PC-3 (cell line): ENCODE measurements at regions not wholly inside any gene's neighbourhood (a gene's known extent, or its start where the extent isn't known, plus 50 kb on each side); places are given as distances from the start of the nearest gene placed in this dataset.

Experiments used
- ATAC-seq: fragments of 200-7000 bp; cut with Tn5 transposase; 2 replicates; pipeline ENCODE4 v1.9.1; 2020; ENCODE audit warnings: mild to moderate bottlenecking, moderate library complexity
- BruUV-seq: library from RNA; stranded (reverse); fragments of 400-500 nt; replicated peaks from 2 replicates; lab custom pipeline; 2021; lab: Mats Ljungman, UMichigan
- CTCF ChIA-PET: fragments of 300-600 bp; sonication (Branson Sonifier 250); formaldehyde crosslinking; loops from one replicate; lab custom pipeline; 2022; ENCODE audit warnings: antibody characterized with exemption; lab: Charles Lee
- POLR2A ChIA-PET: fragments of 300-600 bp; sonication (Branson Sonifier 250); formaldehyde crosslinking; loops from one replicate; lab custom pipeline; 2022; ENCODE audit warnings: antibody characterized with exemption; ENCODE audit not compliant: unreplicated experiment; lab: Charles Lee
- DNase-seq: peaks from one replicate; pipeline ENCODE4 v3.0.0-alpha.2; 2015
- H2AFZ ChIP-seq: fragments of 300-600 bp; sonication (generic); 2 replicates; pipeline ENCODE4 v1.6.0; 2016; ENCODE audit warnings: antibody characterized with exemption, low read length
- H3F3A ChIP-seq: fragments of 300-600 bp; sonication (generic); one replicate; pipeline ENCODE4 v1.6.0; 2017; ENCODE audit warnings: antibody characterized with exemption, low read length, control low read depth, mild to moderate bottlenecking; ENCODE audit not compliant: unreplicated experiment
- H3K27ac ChIP-seq: fragments of 300-600 bp; sonication (generic); 2 replicates; pipeline ENCODE4 v1.5.1; 2016; ENCODE audit warnings: mild to moderate bottlenecking, low read length
- H3K27me3 ChIP-seq: fragments of 300-600 bp; sonication (generic); 2 replicates; pipeline ENCODE4 v1.6.1; 2016; ENCODE audit warnings: low read length, mixed read lengths
- H3K36me3 ChIP-seq: fragments of 300-600 bp; sonication (generic); 2 replicates; pipeline ENCODE4 v1.6.1; 2016; ENCODE audit warnings: low read depth, mixed run types, low read length, mixed read lengths
- H3K4me1 ChIP-seq: fragments of 300-600 bp; sonication (generic); 2 replicates; pipeline ENCODE4 v1.5.1; 2016; ENCODE audit warnings: low read length; ENCODE audit not compliant: insufficient read depth
- H3K4me2 ChIP-seq: fragments of 300-600 bp; sonication (generic); 2 replicates; pipeline ENCODE4 v1.6.0; 2016; ENCODE audit warnings: low read length
- H3K4me3 ChIP-seq: fragments of 300-600 bp; sonication (generic); 2 replicates; pipeline ENCODE4 v1.5.1; 2016; ENCODE audit warnings: mild to moderate bottlenecking, low read length, mixed read lengths
- H3K79me2 ChIP-seq: fragments of 300-600 bp; sonication (generic); 2 replicates; pipeline ENCODE4 v1.6.1; 2017; ENCODE audit warnings: low read length, mixed read lengths
- H3K9ac ChIP-seq: fragments of 300-600 bp; sonication (generic); 2 replicates; pipeline ENCODE4 v1.6.0; 2016; ENCODE audit warnings: mild to moderate bottlenecking, low read length
- H3K9me2 ChIP-seq: fragments of 300-600 bp; sonication (generic); replicated peaks from 2 replicates; pipeline ENCODE4 v1.6.1; 2016; ENCODE audit warnings: mixed run types, low read length, mixed read lengths
- H3K9me3 ChIP-seq: fragments of 300-600 bp; sonication (generic); 2 replicates; pipeline ENCODE4 v1.6.1; 2016; ENCODE audit warnings: low read length, mixed read lengths
- H4K20me1 ChIP-seq: fragments of 300-600 bp; sonication (generic); 2 replicates; pipeline ENCODE4 v1.6.1; 2016; ENCODE audit warnings: low read length, mixed read lengths
- EZH2 ChIP-seq: fragments of 300-600 bp; sonication (generic); IDR thresholded peaks from one replicate; pipeline ENCODE4 v1.6.1; 2017; ENCODE audit warnings: antibody characterized with exemption, mild to moderate bottlenecking, low read length; ENCODE audit not compliant: unreplicated experiment
- EZH2phosphoT487 ChIP-seq: fragments of 300-600 bp; sonication (generic); IDR thresholded peaks from 2 replicates; pipeline ENCODE4 v1.6.1; 2018; ENCODE audit warnings: mild to moderate bottlenecking, antibody characterized with exemption, low read length, borderline replicate concordance
- intact Hi-C: fragments of 100-400 bp; cut with micrococcal nuclease; formaldehyde crosslinking; loops from 2 replicates; pipeline ENCODE4 v1.9.0; 2023
- TF ChIP-seq, protein P1 (sequence below): fragments of 300-600 bp; sonication (generic); conservative IDR thresholded peaks from 2 replicates; pipeline ENCODE4 v1.5.1; 2017; ENCODE audit warnings: antibody characterized with exemption, low read depth, mild to moderate bottlenecking, low read length

DNA sequence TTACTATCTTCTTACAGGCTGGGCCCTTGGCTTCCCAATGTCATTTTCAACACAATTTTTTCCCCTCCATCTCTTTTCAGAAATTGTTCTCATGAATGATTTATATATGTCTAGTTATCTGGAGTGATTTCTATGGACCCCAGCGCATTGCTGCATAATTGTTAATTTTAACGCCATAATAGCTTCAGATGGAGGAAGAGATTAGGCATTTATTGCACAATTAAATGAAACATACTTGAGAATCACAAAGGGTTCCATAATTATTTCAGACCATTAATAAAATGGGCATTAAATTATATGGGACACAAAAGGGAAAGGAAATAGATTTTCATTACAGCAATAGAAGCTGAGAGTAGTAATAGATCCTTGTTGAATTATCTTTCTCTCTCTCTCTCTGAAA, 70.3 kb upstream of the SOX14 start:
- ATAC-seq = no peak
- Histone ChIP-seq H2AFZ (no peak overlapping the region), H4K20me1 (no peaks in the 10 kb centered on the region), H3K36me3 (no peaks in the 10 kb centered on the region), H3K4me2 (no peak overlapping the region), H3K4me3 (no peak overlapping the region), H3K27me3 (no peaks in the 10 kb centered on the region), H3K4me1 (no peaks in the 10 kb centered on the region), H3K79me2 (no peaks in the 10 kb centered on the region), H3F3A (no peaks in the 10 kb centered on the region), H3K9me3 (no peaks in the 10 kb centered on the region), H3K9ac (no peak overlapping the region), H3K9me2 (no peaks in the 10 kb centered on the region), H3K27ac (no peak overlapping the region)
- POLR2A ChIA-PET = no interaction called here
- TF ChIP-seq EZH2 (no peak), EZH2phosphoT487 (no peak)
- TF ChIP-seq, protein P1, sequence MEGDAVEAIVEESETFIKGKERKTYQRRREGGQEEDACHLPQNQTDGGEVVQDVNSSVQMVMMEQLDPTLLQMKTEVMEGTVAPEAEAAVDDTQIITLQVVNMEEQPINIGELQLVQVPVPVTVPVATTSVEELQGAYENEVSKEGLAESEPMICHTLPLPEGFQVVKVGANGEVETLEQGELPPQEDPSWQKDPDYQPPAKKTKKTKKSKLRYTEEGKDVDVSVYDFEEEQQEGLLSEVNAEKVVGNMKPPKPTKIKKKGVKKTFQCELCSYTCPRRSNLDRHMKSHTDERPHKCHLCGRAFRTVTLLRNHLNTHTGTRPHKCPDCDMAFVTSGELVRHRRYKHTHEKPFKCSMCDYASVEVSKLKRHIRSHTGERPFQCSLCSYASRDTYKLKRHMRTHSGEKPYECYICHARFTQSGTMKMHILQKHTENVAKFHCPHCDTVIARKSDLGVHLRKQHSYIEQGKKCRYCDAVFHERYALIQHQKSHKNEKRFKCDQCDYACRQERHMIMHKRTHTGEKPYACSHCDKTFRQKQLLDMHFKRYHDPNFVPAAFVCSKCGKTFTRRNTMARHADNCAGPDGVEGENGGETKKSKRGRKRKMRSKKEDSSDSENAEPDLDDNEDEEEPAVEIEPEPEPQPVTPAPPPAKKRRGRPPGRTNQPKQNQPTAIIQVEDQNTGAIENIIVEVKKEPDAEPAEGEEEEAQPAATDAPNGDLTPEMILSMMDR = no peak
- no peak for DNase-seq
- CTCF ChIA-PET = no interaction called here
- intact Hi-C loops = no loop called here
- no TSS peak for BruUV-seq

DNA sequence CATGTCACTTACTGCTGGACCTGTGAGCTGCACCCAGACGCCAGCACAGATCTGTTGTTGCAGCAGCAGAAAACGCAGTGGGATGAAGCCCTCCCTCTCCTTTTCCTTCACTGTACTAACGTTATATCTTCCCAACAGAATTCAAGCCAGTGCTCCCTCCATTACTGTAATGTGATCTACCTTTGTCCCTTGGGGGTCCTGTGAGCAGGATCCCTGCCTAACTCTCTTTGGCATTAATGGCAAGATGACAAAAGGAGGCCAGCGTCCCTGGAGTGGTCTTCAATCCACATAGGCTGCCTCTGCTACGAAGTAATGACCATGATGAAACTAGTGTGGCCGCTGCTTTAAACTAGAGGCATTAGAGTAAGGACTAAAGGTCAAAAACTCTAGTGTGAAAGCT, 69.3 kb upstream of the SOX14 start:
- no peak for ATAC-seq
- Histone ChIP-seq H3F3A (no peaks in the 10 kb centered on the region), H3K9me3 (no peaks in the 10 kb centered on the region), H3K79me2 (no peaks in the 10 kb centered on the region), H3K27ac (no peak overlapping the region), H3K4me1 (no peaks in the 10 kb centered on the region), H3K4me3 (no peak overlapping the region), H3K4me2 (no peak overlapping the region), H3K27me3 (no peaks in the 10 kb centered on the region), H3K9me2 (no peaks in the 10 kb centered on the region), H3K36me3 (no peaks in the 10 kb centered on the region), H4K20me1 (no peaks in the 10 kb centered on the region), H2AFZ (no peak overlapping the region), H3K9ac (no peak overlapping the region)
- TF ChIP-seq, protein P1 = no peak
- no peak for TF ChIP-seq EZH2
- no peak for TF ChIP-seq EZH2phosphoT487
- no peak for DNase-seq
- ChIA-PET POLR2A (no interaction called here), CTCF (no interaction called here)
- intact Hi-C loops = no loop called here
- no TSS peak for BruUV-seq

DNA sequence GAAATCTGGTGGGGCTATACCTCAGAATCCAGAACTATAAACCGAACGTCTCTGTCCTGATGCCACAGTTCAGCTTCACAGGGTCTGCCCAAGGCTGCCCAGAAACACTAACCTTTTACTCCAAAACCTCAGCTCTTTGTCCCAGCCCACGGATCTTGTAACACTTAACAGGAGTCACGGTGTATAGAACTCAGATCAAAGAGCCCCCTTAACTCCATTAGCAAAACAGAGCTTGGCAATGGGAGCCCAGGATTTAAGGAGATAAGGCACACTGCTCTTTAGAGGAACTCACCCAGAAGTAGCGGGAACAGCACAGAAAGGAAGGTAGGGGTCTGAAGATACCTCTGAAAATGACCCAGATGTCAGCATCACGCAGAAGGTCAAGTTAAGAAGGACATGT, 68.8 kb upstream of the SOX14 start:
- Histone ChIP-seq H3K27ac (no peak overlapping the region), H3K4me3 (no peak overlapping the region), H4K20me1 (no peaks in the 10 kb centered on the region), H3K4me2 (no peak overlapping the region), H3K79me2 (no peaks in the 10 kb centered on the region), H3K9me3 (no peaks in the 10 kb centered on the region), H3K9ac (no peak overlapping the region), H3F3A (no peaks in the 10 kb centered on the region), H3K27me3 (no peaks in the 10 kb centered on the region), H3K36me3 (no peaks in the 10 kb centered on the region), H3K4me1 (no peaks in the 10 kb centered on the region), H3K9me2 (no peaks in the 10 kb centered on the region), H2AFZ (no peak overlapping the region)
- POLR2A ChIA-PET = no interaction called here
- no TSS peak for BruUV-seq
- CTCF ChIA-PET = no interaction called here
- TF ChIP-seq, protein P1 = no peak
- TF ChIP-seq EZH2 = no peak
- no peak for TF ChIP-seq EZH2phosphoT487
- no peak for DNase-seq
- intact Hi-C loops = no loop called here
- no peak for ATAC-seq
